IPS DF 19.7 (cell line): ENCODE measurements at regions not wholly inside any gene's neighbourhood (a gene's known extent, or its start where the extent isn't known, plus 50 kb on each side); places are given as distances from the start of the nearest gene placed in this dataset.

Experiments
- DNase-seq: peaks from one replicate; pipeline ENCODE4 v3.0.0-alpha.2; 2013; ENCODE audit warnings: low read depth, low spot score

DNA sequence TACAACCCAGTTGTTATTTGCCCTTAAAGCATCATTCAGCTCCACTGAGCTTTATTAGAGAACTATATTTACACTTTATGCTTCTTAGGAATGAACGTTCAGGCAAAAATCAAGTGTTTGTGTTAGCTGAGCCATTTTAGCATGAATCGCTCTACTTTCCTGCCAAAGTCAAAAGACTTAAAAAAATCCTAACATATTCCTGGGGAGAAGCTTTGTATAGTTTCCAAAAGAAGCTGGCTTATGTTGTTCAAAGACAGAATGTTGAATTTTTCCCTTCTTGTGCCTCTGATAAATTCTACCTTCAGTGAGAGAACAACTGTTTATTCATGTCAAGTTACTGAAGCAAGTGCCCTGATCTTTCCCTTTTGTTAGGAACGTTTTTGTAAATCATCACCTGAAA is 771.5 kb upstream of the HS3ST1 start:
- no peak for DNase-seq

DNA sequence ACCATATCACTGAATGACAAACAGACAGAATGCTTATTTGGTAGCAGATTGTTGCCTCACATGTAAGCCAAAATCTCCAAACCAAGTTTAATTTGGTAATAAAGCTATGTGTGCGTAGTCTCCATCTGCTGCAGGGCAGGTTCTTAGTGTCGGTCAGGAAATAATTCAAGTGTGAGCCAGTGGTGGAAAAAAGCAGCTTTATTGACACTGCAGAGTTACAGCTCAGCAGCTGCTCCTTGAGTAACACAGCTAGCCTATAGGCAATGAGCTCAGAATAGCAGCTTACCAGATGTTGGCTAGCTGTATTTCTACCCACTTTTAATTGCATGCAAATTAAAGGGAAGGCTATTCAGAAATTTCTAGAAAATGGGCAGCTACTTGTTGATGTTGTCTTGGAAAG is 757.8 kb upstream of the HS3ST1 start:
- DNase-seq: no peak

DNA sequence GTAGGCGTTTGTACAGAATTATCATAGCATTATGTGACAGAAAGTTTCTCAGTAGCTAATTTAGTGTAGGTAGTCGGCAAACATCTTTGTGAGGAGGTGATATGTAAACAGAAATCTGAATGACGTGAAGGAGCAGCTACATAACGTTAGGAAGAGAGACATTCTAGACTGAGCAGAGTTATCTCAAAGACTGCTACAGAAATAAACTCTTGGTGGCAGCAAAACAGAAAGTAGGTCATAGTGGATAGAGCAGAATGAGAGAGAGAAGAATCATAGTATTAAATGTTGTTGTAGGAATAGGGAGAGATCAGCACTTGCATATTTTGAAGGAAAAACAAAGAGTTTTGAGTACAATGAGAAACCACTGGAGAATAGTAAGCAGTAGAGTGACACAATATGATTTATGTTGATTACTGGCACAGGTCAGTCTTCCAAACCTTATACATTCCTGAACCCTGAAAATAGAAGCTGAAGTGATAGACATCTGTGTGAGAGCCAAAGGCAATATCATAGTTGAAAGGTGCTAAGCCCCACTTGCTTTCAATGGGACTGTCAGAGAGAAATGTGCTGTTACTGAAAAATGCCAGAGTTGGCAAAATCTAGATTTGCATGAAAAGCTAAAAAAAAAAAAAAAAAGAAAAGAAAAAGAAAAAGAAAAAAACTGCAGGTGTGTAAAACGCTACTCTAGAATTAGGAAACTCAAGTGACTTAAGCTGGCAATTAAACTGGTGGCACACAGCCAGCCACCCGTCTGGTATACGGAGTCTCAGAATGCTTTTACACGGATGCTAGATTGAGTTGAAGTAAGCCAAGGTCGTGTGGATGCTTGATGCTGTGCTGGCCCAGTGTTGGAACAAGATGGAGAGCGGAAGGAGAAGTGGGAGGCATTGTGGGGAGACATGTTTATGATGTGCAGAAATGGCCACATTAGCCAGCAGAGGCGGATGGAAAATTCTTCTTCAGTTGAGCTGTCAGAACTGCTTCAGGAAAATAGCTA is 750.2 kb upstream of the HS3ST1 start:
- no peak for DNase-seq

DNA sequence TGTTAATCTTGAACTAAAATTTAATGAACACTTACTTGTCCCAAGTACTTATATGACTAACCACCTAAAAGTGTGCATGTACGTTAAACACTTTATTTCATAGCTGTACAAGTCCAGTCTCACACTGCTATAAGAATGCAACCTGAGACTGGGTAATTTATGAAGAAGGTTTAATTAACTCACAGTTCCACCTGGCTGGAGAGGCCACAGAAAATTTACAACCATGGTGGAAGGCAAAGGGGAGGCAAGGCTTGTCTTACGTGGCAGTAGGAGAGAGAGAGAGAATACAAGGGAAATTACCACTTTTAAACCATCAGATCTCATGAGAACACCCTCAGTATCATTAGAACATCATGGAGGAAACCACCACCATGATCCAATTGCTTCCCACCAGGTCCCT is 748.7 kb upstream of the HS3ST1 start:
- DNase-seq: no peak

DNA sequence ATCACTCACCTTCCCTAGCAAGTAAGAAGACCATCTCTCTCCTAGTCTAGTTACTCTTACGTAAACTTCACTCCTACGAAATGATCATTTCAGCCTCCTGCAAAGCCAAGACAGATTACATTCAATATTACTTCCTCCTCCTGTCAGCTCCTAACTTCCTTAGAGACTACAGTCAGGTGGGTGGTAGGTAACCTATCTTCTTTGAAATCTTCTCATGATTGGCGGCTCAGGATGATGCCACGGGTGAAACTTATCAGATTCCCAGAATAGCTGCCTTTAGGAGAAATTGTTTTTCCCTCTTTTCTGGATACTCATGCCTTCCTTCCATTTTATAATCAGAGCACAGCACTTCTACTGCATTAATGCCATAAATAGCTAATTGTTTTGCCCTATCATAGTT is 744.8 kb upstream of the HS3ST1 start:
- DNase-seq: no peak

DNA sequence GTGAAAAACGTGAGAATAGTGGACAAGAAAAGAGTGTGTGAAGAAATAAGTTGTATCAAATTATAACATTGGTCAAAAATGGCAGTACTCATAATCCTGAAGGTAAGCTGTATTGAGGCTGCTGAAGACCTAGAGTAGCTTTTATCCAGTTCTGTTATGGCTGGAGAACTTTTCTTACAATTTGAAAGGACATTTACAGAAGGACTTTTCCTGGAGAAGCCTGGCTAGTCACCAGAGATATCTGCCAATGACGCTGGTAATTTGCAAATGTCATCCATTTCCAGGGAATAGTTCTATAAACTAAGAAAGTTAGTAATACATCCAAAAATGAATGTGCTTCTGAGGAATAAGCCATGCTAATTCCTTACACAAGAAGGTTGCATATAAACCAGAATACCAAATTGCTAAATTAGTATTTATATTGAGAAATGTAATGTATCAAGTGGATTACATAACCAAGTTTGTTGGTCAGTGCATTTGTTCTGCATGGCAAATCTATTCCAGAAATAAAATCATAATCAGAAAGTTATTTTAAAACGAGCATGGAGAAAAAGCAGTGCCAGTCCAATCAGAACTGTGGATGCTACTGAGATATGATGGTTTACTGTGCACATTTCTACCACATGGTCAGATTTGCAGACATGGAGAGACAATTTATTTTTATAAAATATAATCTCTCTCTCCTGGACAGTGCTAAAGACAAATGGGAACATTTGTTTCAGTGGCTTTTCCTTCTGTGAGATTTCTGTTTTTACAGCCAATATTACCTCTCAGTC is 743.7 kb upstream of the HS3ST1 start:
- no peak for DNase-seq

DNA sequence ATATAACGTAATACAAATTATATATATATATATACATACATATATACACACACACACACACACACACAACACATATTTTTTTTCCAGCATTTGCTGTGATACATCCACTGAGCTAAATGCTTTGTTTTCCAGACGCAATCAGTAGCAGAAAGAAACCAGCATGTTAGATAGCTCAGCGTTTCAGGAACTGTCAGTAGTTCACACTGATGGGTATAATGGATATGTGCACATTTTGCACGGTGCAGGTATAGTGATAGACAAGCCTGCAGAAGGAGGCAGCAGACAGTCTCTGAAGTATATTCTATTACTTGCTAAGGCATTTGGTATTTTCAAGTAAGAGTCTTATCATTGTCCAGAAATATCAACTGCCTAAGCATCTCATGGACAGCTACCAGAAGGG is 741.6 kb upstream of the HS3ST1 start:
- no peak for DNase-seq

DNA sequence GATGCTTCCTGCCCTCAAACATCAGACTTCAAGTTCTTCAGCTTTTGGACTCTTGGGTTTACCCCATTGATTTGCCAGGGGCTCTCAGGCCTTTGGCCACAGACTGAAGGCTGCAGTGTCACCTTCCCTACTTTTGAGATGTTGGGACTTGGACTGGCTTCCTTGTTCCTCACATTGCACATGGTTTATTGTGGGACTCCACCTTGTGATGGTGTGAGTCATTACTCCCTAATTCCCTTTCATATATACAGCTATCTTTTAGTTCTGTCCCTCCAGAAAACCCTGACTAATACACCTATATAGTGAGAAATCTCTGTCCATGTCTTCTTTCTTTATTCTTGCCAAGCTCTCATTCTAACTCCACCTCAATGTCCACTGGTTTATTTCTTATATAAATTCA is 736.9 kb upstream of the HS3ST1 start:
- DNase-seq: no peak

DNA sequence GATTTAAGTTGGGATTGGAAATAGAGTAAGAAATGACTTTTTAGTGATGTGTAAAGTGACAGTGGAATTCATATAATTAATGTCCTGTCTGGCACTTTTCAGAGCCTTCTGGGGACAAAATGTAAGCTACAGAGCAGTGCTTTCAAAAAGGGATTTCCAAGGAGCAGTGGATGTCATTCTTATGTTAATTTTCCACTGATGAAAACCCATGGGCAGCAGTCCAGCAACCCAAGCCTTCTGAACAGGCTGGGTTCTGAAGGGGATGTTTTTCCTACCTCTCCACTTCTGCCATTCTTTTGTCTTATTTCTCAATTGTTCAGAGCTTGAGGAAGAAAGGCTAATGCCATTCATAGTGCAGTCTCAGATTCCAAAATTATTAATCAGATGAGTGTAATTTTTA is 717.6 kb upstream of the HS3ST1 start:
- DNase-seq: no peak

DNA sequence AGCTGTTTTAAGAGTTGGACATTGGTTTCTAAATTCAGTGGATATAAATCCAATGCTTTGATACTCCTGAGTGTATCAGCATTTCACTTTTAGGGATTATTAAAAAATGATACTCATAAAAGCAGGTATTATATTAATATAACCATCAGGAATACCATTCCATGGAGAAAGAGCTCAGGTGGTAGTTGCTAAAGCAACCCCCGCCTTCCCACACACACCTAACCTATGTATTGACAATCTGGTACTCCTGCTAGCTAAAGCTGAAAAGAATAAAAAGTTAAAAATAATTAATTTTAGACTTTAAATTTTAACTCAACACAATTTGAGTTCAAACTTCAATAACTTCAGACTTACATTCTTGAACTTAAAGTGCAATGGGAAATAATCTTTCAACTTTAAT is 717.1 kb upstream of the HS3ST1 start:
- no peak for DNase-seq

DNA sequence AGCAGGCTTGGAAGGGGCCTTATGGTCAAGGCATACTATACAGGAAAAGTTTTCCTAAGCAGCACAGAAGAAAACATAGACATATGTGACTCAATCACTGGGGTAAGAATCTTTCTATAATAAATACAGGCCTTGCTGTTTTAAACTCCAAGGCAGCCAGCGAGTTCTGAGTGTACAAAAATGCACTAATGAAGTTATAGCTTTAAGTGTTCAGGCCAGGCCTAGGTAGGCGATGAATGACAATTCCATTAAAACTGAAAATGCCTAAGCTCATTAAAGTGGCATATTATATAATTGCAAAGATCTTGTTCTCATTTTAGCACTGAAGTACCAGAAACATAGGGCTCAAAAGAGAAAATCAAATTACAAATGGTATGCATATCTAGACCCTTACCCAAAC is 716.4 kb upstream of the HS3ST1 start:
- DNase-seq: no peak

DNA sequence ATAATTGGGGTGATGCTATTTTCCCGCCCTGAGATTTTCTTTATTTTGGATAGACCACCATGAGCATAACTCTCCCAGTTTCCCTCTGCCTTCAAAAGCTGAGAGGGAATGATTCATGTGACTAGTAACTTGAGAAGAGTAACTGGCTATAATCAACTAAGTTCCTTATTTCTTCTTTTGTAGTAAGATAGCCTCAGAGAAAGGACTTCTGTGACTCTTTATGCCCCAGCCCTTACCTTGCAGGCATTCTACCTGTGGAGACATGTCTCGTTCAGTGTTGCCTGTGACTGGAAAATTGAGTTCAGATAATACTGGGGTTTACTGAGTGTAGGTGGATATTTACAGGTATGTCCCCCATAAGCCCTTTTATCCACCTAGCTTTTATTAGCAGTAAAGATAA is 715.4 kb upstream of the HS3ST1 start:
- no peak for DNase-seq

DNA sequence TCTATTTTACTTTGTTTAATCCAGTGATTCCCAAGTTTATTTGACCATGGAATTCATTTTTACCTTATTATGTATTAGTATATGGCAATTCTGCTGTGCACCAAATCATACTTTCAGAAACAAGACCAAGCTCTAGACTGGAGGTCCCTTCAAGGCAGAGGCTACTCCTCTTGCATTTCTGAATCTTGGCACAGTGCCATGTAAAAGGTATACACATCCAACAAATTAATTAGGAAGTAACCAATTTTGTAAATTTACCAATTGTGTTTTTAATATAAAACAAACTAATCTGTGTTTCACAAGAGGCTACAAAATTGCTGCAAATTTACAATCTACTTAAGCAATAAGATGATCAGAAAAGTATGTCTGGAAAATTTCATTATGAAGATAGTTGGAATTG is 712.2 kb upstream of the HS3ST1 start:
- no peak for DNase-seq

DNA sequence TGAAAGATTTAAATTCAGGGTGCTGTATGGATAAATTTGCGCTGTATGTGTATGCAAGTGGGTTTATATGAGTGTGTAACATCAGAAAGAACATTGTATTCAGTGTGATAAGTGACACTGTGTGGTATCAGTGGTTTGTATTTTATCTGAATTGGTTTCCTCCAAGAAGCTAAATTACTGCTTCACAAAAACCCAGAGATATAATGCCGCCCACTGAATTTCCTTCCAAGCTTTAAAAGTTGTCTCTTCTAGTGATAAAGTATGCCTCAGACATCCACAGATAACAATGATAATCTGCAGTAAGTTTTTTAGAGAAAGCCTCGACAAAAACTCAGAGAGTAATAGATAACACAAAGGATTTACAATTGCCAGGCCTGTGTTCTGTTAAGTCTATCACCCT is 710.6 kb upstream of the HS3ST1 start:
- no peak for DNase-seq

DNA sequence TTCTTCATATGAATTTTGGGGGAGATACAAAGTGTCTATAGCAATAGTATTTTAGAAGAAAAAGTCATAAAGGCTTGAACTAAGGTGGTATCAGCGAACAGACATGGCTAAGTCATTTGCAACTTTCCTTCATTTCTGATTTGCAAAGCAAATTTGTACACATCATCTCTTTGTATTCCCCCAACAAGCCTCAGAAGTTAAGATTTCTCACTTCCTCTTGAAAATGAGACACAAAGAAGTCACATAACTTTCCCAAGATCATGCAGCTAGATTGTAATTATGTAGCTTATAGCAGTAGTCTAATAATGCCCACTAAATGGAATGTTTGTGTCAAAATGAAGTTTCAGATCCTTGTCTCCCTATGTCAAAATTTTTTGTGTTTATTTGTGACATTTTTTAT is 709.8 kb upstream of the HS3ST1 start:
- no peak for DNase-seq

DNA sequence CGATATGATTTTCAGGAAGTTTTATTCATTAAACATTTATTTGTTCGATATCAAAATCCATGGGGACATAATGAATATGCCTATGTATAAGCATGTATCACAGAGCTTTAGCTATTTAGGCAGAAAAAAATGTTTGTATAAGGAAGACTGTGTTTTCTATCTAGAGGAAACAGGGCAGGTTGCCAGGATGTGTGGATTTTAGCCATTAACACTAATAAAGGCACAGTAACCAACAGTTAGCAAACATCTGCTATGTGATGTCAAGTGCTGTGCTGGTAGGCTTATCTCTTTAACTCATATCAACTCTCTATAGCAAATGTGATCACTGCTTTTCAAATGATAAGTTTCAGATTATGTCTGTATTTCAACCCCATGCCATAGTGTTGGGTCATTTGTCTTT is 708.9 kb upstream of the HS3ST1 start:
- DNase-seq: no peak

DNA sequence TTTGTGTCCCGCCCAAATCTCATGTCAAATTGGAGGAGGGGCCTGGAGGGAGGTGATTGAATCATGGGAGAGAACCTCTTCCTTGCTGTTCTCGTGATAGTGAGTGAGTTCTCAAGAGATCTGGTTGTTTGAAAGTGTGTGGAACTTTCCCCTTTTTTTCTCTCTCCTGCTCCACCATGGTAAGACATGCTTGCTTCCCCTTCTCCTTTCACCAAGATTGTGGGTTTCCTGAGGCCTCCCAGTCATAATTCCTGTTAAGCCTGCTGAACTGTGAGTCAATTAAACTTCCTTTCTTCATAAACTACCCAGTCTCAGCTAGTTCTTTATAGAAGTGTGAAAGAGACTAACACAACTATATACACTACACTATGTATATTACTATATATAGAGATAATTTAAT is 697.8 kb upstream of the HS3ST1 start:
- no peak for DNase-seq

DNA sequence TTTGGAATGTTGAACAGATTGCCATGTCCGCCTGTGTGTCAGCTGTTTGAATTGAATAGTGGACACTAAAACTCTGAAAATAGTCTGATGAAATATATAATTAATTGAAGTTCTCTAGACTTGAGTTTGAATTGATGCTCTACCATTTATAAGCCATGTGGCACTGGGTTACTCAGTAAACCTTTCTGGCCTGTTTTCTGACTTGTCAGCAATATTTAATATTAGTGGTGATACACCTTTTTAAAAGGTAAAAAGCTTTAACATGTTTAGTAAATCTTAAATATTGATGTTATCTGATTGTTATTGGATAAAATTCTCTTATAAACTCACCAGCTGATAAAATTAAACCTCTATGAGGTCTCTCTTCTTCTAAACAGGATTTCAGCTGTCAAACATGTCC is 695.4 kb upstream of the HS3ST1 start:
- DNase-seq: no peak

DNA sequence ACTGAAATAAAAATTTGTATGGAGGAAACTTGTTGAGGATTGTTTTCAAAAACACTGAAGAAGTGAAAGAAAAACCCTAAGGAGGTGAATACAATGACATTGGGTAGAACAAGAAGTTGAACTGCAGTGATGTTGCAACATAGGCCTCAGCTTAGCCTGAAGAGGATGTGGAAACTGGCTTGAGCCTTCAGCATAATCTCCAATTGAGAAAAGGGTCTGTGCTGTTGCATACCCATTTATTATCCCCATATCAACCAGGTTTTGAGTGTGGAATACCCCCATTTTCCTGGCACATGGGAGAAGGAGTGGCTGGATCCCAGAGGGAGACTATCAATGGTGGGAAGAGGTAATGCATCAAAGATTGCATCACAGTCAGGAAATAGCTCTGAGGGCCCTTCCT is 695.0 kb upstream of the HS3ST1 start:
- DNase-seq: no peak

DNA sequence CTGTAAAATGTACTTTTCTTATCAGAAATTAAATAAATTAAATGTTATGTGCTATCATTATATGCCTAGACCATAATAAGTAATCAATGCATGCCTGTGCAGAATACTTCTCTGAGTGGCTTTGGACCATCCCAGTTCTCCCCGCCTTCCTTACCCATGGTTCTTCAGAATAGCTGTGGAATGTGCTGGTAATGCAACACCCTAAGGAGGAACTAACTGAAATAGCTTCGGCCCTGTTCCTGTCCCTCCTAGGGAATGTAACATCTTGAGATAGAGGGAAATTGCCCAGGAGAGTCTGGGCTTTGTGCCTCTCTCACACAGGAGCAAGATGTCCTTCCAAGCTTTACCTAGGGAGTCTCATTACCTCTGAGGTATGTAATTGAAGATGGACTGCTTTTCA is 693.6 kb upstream of the HS3ST1 start:
- no peak for DNase-seq

DNA sequence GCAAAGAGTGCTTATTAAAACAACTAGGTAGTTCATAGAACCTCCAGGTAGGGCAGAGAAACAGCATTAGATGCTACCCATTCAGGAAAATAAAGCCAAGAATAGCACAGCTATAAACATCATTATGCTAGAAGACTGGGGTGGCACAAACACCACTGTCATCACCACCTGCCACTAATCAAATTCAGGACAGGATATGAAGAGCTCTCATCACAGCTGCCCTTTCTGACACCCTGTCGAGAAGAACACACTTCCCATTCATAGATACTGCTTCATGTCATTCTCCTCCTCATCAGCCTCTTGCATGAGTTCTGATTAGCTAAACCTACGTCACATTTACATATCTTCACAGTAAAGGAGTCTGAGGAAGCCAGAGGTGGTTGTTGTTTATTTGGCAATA is 692.3 kb upstream of the HS3ST1 start:
- DNase-seq: no peak

DNA sequence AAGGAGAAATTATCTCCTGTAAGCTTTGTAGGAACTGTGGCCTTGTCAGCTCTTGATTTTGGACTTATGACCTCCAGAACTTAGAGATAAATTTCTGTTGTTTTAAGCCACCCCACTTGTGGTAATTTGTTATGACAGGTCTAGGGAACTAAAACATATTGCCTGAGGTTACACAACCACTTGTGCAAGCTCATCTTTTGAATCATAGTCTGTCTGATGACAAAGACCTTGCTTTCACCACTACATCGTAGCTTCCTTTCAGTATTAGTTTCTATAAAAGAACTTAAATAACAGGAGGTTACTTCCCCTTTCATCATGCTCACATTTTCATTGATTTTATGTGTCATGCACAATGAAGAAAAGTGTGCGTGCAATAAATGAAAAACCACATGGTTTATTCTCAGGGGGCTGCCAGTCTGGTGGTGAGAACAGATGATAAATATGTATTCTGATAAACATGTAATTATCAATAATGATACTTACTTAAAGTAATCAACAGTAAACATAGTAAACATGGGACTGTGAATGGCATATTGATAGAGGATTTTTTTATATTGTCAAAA is 690.0 kb upstream of the HS3ST1 start:
- DNase-seq: no peak
